WTC11 (cell line): ENCODE measurements at regions not wholly inside any gene's neighbourhood (a gene's known extent, or its start where the extent isn't known, plus 50 kb on each side); places are given as distances from the start of the nearest gene placed in this dataset.

ENCODE experiments used
- AR ChIP-seq: fragments of 250-450 bp; sonication (Bioruptor Pico); IDR thresholded peaks from 2 replicates; pipeline ENCODE4 v1.9.0; 2021; ENCODE audit warnings: mild to moderate bottlenecking
- CBFB ChIP-seq: sonication (generic); formaldehyde crosslinking; IDR thresholded peaks from 2 replicates; pipeline ENCODE4 v1.8.1; 2022; ENCODE audit warnings: mild to moderate bottlenecking, low read depth, missing genetic modification reagents
- CREB1 ChIP-seq: sonication (generic); formaldehyde crosslinking; IDR thresholded peaks from 2 replicates; pipeline ENCODE4 v1.8.0; 2023; ENCODE audit warnings: mild to moderate bottlenecking, missing genetic modification reagents
- CTCF ChIP-seq: fragments of 200-600 bp; IDR thresholded peaks from 2 replicates; pipeline ENCODE4 v1.8.0; 2022; ENCODE audit warnings: antibody characterized with exemption
- MAX ChIP-seq: sonication (generic); formaldehyde crosslinking; IDR thresholded peaks from 2 replicates; pipeline ENCODE4 v1.8.0; 2022; ENCODE audit warnings: mild to moderate bottlenecking, missing genetic modification reagents
- NFE2L1 ChIP-seq: sonication (generic); formaldehyde crosslinking; IDR thresholded peaks from 2 replicates; pipeline ENCODE4 v1.8.1; 2023; ENCODE audit warnings: missing genetic modification reagents
- SP1 ChIP-seq: sonication (generic); formaldehyde crosslinking; conservative IDR thresholded peaks from 2 replicates; pipeline ENCODE4 v1.8.1; 2022; ENCODE audit warnings: missing genetic modification reagents
- TEAD1 ChIP-seq: sonication (generic); formaldehyde crosslinking; IDR thresholded peaks from 2 replicates; pipeline ENCODE4 v1.8.0; 2022; ENCODE audit warnings: mild to moderate bottlenecking, missing genetic modification reagents
- TEAD4 ChIP-seq: sonication (generic); formaldehyde crosslinking; IDR thresholded peaks from 2 replicates; pipeline ENCODE4 v1.8.0; 2022; ENCODE audit warnings: mild to moderate bottlenecking, missing genetic modification reagents
- ZNF121 ChIP-seq: sonication (generic); formaldehyde crosslinking; IDR thresholded peaks from 2 replicates; pipeline ENCODE4 v1.8.0; 2023; ENCODE audit warnings: missing genetic modification reagents

GRCh38 chr17:53721101-53721500 is 101.6 kb upstream of the KIF2B start:
- no peak for TF ChIP-seq CTCF
- no peak for TF ChIP-seq MAX (CRISPR knock-in tag)
- no peak for TF ChIP-seq AR (CRISPR knock-in tag)
- no peak for TF ChIP-seq TEAD1 (CRISPR knock-in tag)
- TF ChIP-seq ZNF121 (CRISPR knock-in tag), result no peak
- no peak for TF ChIP-seq TEAD4 (CRISPR knock-in tag)
- TF ChIP-seq CREB1 (CRISPR knock-in tag), result no peak
- no peak for TF ChIP-seq SP1 (CRISPR knock-in tag)
- TF ChIP-seq CBFB (CRISPR knock-in tag), result no peak
- no peak for TF ChIP-seq NFE2L1
